Fibroblast of pulmonary artery (primary cell): ENCODE measurements at regions not wholly inside any gene's neighbourhood (a gene's known extent, or its start where the extent isn't known, plus 50 kb on each side); places are given as distances from the start of the nearest gene placed in this dataset.

ENCODE experiments used
- DNase-seq: peaks from one replicate; pipeline ENCODE4 v3.0.0-alpha.2; 2010; ENCODE audit warnings: low read depth
- H3K4me3 ChIP-seq: replicated peaks from 2 replicates; pipeline ENCODE4 v1.5.1; 2011; ENCODE audit warnings: low read depth, mild to moderate bottlenecking, control low read depth, low read length, moderate library complexity
- TF ChIP-seq, protein P1 (sequence below): IDR thresholded peaks from 2 replicates; pipeline ENCODE4 v1.5.1; 2011; ENCODE audit warnings: mild to moderate bottlenecking, control low read depth, low read length, inconsistent platforms; ENCODE audit errors: missing control alignments

DNA sequence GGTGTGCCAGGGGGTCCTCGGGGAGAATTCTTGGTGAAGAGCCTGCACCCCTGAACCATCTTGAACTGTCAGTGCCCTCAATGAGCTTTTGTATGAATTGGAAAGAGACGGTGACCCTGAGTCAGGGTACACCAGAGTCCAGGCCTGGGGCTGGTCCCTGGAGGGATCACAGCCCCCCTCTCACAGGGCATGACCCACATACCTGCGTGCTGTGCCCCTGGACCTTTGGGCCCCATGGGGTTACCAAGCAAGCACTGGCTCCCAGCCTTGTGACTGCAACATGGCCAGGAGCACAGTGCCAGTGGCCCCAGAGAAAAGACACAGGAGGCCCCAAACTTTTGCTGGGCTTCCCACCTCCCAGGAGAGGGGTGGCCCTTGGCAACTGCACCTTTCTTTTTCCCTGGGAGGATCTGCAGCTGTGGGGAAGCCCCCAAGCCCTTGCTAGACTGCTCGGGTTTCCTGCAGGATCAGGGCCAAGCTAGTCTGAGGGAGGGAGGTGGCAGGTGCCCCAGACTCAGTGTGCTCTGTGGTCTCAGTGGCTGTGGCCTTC is 153.5 kb downstream of the ZNF248 start:
- TF ChIP-seq, protein P1, sequence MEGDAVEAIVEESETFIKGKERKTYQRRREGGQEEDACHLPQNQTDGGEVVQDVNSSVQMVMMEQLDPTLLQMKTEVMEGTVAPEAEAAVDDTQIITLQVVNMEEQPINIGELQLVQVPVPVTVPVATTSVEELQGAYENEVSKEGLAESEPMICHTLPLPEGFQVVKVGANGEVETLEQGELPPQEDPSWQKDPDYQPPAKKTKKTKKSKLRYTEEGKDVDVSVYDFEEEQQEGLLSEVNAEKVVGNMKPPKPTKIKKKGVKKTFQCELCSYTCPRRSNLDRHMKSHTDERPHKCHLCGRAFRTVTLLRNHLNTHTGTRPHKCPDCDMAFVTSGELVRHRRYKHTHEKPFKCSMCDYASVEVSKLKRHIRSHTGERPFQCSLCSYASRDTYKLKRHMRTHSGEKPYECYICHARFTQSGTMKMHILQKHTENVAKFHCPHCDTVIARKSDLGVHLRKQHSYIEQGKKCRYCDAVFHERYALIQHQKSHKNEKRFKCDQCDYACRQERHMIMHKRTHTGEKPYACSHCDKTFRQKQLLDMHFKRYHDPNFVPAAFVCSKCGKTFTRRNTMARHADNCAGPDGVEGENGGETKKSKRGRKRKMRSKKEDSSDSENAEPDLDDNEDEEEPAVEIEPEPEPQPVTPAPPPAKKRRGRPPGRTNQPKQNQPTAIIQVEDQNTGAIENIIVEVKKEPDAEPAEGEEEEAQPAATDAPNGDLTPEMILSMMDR = no peak
- no peak for DNase-seq
- H3K4me3 ChIP-seq = no peak overlapping the region

DNA sequence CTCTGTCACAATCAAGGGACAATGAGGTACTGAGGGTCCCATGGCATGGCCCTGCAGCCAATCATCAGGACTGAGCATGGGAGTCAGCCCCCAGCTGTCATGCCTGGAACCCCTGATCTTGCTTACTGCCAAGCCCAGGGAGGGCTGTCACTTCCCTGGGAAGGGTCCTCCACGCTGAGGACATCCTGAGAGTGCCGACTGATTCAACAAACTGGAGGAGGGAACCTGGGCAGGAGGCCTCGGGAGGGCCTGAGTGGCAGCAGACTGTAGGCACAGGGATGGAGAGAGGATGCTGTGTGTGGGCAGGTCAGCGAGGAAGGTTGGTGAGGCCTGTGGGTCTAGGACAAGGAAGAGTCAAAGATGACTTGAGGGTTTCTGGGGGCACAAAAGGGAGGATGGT is 154.3 kb downstream of the ZNF248 start:
- H3K4me3 ChIP-seq = no peak overlapping the region
- no peak for DNase-seq
- TF ChIP-seq, protein P1 = no peak

DNA sequence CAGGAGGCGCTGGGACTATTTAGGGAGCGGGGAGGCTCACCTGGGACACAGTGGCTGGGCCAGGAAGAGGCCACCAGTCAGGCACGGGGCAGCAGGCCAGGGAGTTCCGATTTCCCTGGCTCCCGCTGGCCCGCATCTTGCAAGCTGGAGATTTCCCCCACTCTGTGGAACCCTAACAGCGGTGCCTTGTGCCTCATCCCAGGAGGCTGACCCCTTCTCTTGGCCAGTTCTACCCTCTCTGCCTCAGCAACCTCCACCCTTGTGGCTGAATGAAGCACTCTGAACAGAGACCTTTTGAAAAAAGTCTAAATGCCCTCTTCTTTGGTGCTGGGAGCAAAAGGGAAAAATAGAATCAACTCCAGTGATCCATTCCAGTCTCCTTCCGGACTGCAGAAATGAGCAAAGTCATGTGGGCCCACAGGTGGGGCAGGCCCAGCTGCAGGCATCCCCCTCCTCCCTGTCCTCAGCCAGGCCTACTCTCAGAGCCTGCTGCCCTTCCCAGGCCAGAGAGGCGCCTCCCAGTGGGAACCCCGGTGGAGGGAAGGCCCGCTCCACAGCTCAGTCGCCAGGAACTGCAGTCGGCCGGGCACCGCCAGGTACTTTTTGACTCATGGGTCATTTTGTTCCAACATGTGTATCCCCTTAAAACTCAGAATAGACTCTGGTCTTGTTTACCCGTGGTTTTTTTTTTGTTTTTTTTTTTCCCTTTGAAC is 155.5 kb downstream of the ZNF248 start:
- DNase-seq = no peak
- no peak overlapping the region for H3K4me3 ChIP-seq
- TF ChIP-seq, protein P1 = no peak

DNA sequence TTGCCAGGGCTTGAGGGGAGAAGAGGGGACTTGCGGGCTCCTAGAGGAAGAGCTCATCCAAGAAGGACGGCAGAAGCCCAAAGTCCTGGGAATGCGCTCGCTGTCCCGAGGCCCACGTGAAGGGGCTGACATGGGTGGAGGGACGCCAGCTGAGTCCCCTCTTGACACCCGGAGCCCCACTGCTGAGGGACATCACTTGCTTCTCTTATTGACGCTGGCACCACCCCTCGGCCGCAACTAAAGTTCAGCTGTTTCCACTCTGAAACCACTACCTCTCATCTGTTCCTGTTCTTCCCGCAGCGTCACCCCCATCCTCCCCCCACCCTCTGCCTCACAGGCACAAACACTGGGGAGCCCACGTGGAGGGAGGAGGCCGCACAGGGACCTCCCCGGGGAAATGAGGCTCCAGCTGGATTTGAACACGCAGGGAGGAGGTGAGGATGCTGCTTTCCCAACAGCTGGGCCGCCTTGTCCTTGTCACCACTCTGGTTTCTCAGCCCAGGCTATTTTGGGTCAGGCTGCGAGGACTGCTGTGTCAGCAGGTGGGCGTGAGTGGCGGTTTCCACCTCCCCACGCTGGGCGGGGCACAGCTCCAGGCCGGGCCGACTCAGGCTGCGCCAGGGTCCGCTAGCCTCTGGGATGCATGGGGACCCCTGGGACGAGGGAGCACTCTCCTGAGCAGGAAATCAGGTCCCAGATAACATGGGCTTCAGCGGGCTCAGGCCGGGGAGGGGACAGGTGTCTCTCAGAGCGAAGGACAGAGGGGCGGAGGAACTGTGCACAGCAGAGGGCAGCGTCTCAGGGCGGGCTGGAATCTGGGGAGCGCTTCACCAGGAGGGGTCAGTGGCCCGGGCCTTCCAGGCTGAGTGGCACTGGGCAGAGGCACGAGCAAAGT is 156.3 kb downstream of the ZNF248 start:
- H3K4me3 ChIP-seq = no peak overlapping the region
- DNase-seq = no peak
- TF ChIP-seq, protein P1 = no peak

DNA sequence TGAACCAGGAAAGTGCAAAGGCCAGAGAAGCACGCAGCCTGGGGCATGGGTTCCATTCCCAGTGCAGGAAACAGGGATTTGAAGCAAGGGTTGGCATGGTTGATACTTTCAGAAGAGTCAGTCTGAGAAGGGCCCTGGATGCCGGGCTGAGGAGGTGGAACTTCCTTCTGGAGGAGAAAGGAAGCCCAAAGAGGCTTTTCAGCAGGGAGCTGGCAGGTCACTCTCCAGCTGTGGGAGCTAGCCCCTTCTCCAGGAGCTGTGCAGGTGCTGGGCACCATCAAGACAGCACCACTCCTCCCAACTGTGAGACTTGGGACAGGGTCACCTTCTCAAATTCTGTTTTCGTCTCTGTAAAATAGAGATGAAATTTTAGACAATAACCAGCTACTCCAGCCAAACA is 169.8 kb downstream of the ZNF248 start:
- TF ChIP-seq, protein P1 = no peak
- no peak overlapping the region for H3K4me3 ChIP-seq
- DNase-seq = no peak

DNA sequence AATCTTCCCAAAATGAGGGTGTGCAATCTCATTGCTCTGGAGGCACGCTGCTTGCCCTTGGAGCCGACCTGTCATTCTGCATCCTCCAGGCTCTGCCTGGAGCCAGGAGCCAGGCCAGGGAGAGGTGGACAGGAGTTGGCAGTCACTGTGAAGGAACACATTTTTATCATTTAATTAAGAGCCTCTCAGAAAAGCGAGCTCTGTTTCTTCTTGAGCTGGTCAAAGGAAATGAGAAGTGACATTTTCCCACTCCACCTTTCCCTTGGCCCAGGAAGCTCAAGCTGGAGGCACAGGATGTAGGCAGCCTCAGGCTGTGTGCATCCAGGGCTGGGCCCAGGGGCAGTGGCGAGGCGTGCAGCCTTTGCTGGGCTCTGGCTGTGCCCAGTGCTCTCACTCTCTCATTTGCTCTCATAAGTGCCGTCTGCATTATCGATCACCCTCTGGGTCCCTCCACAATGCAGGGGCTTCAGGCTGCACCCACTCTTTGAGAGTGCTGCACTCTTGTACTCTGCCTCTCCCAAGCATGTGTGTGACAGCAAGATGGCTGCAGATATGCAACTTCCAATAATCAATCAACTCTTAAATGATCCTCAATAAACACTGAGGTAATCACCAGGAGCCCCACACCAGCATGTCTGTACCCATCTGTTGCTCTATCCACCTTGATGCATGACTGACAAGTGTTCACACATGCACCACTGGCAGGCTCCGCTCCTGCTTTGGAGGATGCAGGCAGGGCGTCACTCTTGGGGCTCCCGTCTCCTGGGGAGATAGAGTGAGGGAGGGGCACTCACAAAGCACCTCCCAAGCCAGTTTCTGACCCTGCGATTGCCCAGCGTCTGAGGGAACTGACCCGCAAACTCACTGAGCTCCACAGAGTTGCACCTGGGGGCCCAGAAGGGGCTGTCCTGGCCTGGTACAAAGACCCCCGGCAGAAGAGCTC is 171.4 kb downstream of the ZNF248 start:
- DNase-seq = no peak
- TF ChIP-seq, protein P1 = no peak
- H3K4me3 ChIP-seq = no peak overlapping the region
